Sigmoid colon (tissue), 4 donors: ENCODE measurements at regions not wholly inside any gene's neighbourhood (a gene's known extent, or its start where the extent isn't known, plus 50 kb on each side); places are given as distances from the start of the nearest gene placed in this dataset.

Experiments used
- CTCF ChIP-seq, 4 experiments: fragments of 450-650 bp in 3 of 4; fragments of 200-600 bp in 1 of 4; IDR thresholded peaks; one replicate each; pipeline ENCODE4 v1.5.1; 2016 to 2019; ENCODE audit warnings: antibody characterized with exemption in 4 of 4, mild to moderate bottlenecking in 3 of 4, moderate library complexity in 2 of 4
- EP300 ChIP-seq, 4 donors: sonication (generic); formaldehyde crosslinking; IDR thresholded peaks; one replicate each; pipeline ENCODE4 v1.6.1; 2017; ENCODE audit warnings: antibody characterized with exemption in 4 of 4
- POLR2A ChIP-seq, 2 donors: fragments of 450-650 bp; IDR thresholded peaks; one replicate each; pipeline ENCODE4 v1.6.1; 2016; ENCODE audit warnings: antibody characterized with exemption in 2 of 2, mild to moderate bottlenecking in 2 of 2, moderate library complexity in 2 of 2

GRCh38 chr15:47443839-47444238 is 273.5 kb upstream of the SEMA6D start:
- TF ChIP-seq CTCF (IDR thresholded peaks at IDR 0.05) (no peak), EP300 (IDR thresholded peaks at IDR 0.05) (no peak), POLR2A (IDR thresholded peaks at IDR 0.05) (no peak)
